ENCODE measurements at regions not wholly inside any gene's neighbourhood (a gene's known extent, or its start where the extent isn't known, plus 50 kb on each side); places are given as distances from the start of the nearest gene placed in this dataset.
"Not testable (repeated sequence)": the region's sequence is repeated elsewhere in the genome, so short reads cannot be mapped to it uniquely, and the experiment has no call there.

DNA sequence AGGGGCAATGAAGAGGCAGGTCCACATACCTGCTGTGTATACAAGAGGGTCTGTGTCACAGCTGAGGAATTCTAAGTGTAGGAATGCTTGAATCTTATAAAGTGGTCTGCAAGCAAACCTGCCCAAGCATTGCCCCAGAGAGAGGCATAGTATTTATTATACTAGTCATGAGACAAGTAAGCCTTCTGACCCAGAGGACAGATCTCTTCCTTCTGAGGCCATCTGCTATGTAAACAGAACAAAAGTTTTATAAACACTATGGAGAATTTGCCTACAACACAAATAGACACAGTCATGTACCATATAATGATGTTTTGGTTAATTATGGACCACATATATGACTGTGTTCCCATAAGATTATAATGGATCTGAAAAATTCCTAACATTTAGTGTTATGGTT, 388.2 kb downstream of the NEBL start:
- no peak overlapping the region for H3K4me3 ChIP-seq (ENCODE audit: extremely low read depth, insufficient read depth, low read length, poor library complexity, severe bottlenecking)
- no peaks in the 10 kb centered on the region for H3K36me3 ChIP-seq (ENCODE audit: control insufficient read depth, insufficient read depth, low read length)
- H3K9me3 ChIP-seq (ENCODE audit: control insufficient read depth, low read length) = no peaks in the 10 kb centered on the region
- H3K4me1 ChIP-seq (ENCODE audit: control insufficient read depth, insufficient read depth, low read length, poor library complexity, severe bottlenecking) = no peaks in the 10 kb centered on the region
- no peak overlapping the region for H3K27ac ChIP-seq (ENCODE audit: low read depth, low read length, severe bottlenecking)

- Histone ChIP-seq H3K27ac (ENCODE audit: low read depth, low read length, severe bottlenecking) (no peak overlapping the region), H3K36me3 (ENCODE audit: control insufficient read depth, insufficient read depth, low read length) (no peaks in the 10 kb centered on the region), H3K4me1 (ENCODE audit: control insufficient read depth, insufficient read depth, low read length, poor library complexity, severe bottlenecking) (no peaks in the 10 kb centered on the region), H3K9me3 (ENCODE audit: control insufficient read depth, low read length) (no peaks in the 10 kb centered on the region), H3K4me3 (ENCODE audit: extremely low read depth, insufficient read depth, low read length, poor library complexity, severe bottlenecking) (no peak overlapping the region)
- WGBS, 2 experiments (ENCODE audit: insufficient coverage in 2 of 2) = 88 to 89% methylated on average over 2 of the region's 5 CpGs
Observed at GRCh38 chr10:20502903-20503585, 394.1 kb downstream of the NEBL start.

GRCh38 chr10:20494474-20494873, 402.6 kb downstream of the NEBL start:
- H3K4me1 ChIP-seq (ENCODE audit: control insufficient read depth, insufficient read depth, low read length, poor library complexity, severe bottlenecking) = no peaks in the 10 kb centered on the region
- no peaks in the 10 kb centered on the region for H3K36me3 ChIP-seq (ENCODE audit: control insufficient read depth, insufficient read depth, low read length)
- no peaks in the 10 kb centered on the region for H3K9me3 ChIP-seq (ENCODE audit: control insufficient read depth, low read length)
- H3K4me3 ChIP-seq (ENCODE audit: extremely low read depth, insufficient read depth, low read length, poor library complexity, severe bottlenecking) = no peak overlapping the region
- H3K27ac ChIP-seq (ENCODE audit: low read depth, low read length, severe bottlenecking) = no peak overlapping the region
- WGBS, 2 experiments (ENCODE audit: insufficient coverage in 2 of 2) = no CpG with 5 or more reads among the region's 1 CpG

- no peak overlapping the region for H3K4me3 ChIP-seq (ENCODE audit: extremely low read depth, insufficient read depth, low read length, poor library complexity, severe bottlenecking)
- H3K9me3 ChIP-seq (ENCODE audit: control insufficient read depth, low read length) = no peaks in the 10 kb centered on the region
- no peaks in the 10 kb centered on the region for H3K4me1 ChIP-seq (ENCODE audit: control insufficient read depth, insufficient read depth, low read length, poor library complexity, severe bottlenecking)
- WGBS, 2 experiments (ENCODE audit: insufficient coverage in 2 of 2) = 75 to 80% methylated on average over 1 to 2 of the region's 2 CpGs
- H3K36me3 ChIP-seq (ENCODE audit: control insufficient read depth, insufficient read depth, low read length) = no peaks in the 10 kb centered on the region
- H3K27ac ChIP-seq (ENCODE audit: low read depth, low read length, severe bottlenecking) = no peak overlapping the region
Observed at GRCh38 chr10:20492447-20492846, 404.7 kb downstream of the NEBL start.

GRCh38 chr10:20489961-20490360, 407.1 kb downstream of the NEBL start:
- H3K9me3 ChIP-seq (ENCODE audit: control insufficient read depth, low read length) = no peaks in the 10 kb centered on the region
- 80 to 90% methylated on average over 1 to 2 of the region's 4 CpGs for WGBS, 2 experiments (ENCODE audit: insufficient coverage in 2 of 2)
- H3K4me3 ChIP-seq (ENCODE audit: extremely low read depth, insufficient read depth, low read length, poor library complexity, severe bottlenecking) = no peak overlapping the region
- no peaks in the 10 kb centered on the region for H3K36me3 ChIP-seq (ENCODE audit: control insufficient read depth, insufficient read depth, low read length)
- H3K27ac ChIP-seq (ENCODE audit: low read depth, low read length, severe bottlenecking) = no peak overlapping the region
- no peaks in the 10 kb centered on the region for H3K4me1 ChIP-seq (ENCODE audit: control insufficient read depth, insufficient read depth, low read length, poor library complexity, severe bottlenecking)

- Histone ChIP-seq H3K4me1 (ENCODE audit: control insufficient read depth, insufficient read depth, low read length, poor library complexity, severe bottlenecking) (no peaks in the 10 kb centered on the region), H3K4me3 (ENCODE audit: extremely low read depth, insufficient read depth, low read length, poor library complexity, severe bottlenecking) (no peak overlapping the region), H3K9me3 (ENCODE audit: control insufficient read depth, low read length) (no peaks in the 10 kb centered on the region), H3K27ac (ENCODE audit: low read depth, low read length, severe bottlenecking) (no peak overlapping the region), H3K36me3 (ENCODE audit: control insufficient read depth, insufficient read depth, low read length) (no peaks in the 10 kb centered on the region)
- WGBS, 2 experiments (ENCODE audit: insufficient coverage in 2 of 2) = 67 to 75% methylated on average over 1 of the region's 1 CpG
Observed at GRCh38 chr10:20486791-20487190, 410.3 kb downstream of the NEBL start.

GRCh38 chr10:20485554-20485953, 411.6 kb downstream of the NEBL start:
- no peaks in the 10 kb centered on the region for H3K4me1 ChIP-seq (ENCODE audit: control insufficient read depth, insufficient read depth, low read length, poor library complexity, severe bottlenecking)
- 94% methylated on average over 3 of the region's 3 CpGs; no CpG with 5 or more reads in 1 of the 2 experiments for WGBS, 2 experiments (ENCODE audit: insufficient coverage in 2 of 2)

DNA sequence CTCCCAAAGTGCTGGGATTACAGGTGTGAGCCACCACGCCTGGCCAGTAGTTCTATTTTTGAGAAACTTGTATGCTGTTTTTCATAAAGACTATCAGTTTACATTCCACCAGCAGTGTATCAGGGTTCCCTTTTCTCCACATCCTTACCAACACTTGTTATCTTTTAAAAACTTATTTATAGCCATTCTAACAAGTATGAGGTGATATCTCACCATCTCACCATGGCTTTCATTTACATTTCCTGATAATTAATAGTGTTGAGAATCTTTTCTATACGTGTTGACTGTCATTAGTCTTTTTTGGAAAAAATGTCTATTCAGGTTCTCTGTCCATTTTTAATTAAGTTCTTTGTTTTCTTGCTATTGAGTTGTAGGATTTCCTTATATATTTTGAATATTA, 416.1 kb downstream of the NEBL start:
- Histone ChIP-seq H3K36me3 (ENCODE audit: control insufficient read depth, insufficient read depth, low read length) (no peaks in the 10 kb centered on the region), H3K4me3 (ENCODE audit: extremely low read depth, insufficient read depth, low read length, poor library complexity, severe bottlenecking) (no peak overlapping the region), H3K4me1 (ENCODE audit: control insufficient read depth, insufficient read depth, low read length, poor library complexity, severe bottlenecking) (no peaks in the 10 kb centered on the region), H3K27ac (ENCODE audit: low read depth, low read length, severe bottlenecking) (no peak overlapping the region), H3K9me3 (ENCODE audit: control insufficient read depth, low read length) (no peaks in the 10 kb centered on the region)
- WGBS, 2 experiments (ENCODE audit: insufficient coverage in 2 of 2) = 88% methylated on average over 1 of the region's 2 CpGs; no CpG with 5 or more reads in 1 of the 2 experiments

More at GRCh38 chr10:20485554-20485953, 411.6 kb downstream of the NEBL start:
- H3K36me3 ChIP-seq (ENCODE audit: control insufficient read depth, insufficient read depth, low read length) = no peaks in the 10 kb centered on the region
- H3K27ac ChIP-seq (ENCODE audit: low read depth, low read length, severe bottlenecking) = no peak overlapping the region
- no peak overlapping the region for H3K4me3 ChIP-seq (ENCODE audit: extremely low read depth, insufficient read depth, low read length, poor library complexity, severe bottlenecking)
- no peaks in the 10 kb centered on the region for H3K9me3 ChIP-seq (ENCODE audit: control insufficient read depth, low read length)

DNA sequence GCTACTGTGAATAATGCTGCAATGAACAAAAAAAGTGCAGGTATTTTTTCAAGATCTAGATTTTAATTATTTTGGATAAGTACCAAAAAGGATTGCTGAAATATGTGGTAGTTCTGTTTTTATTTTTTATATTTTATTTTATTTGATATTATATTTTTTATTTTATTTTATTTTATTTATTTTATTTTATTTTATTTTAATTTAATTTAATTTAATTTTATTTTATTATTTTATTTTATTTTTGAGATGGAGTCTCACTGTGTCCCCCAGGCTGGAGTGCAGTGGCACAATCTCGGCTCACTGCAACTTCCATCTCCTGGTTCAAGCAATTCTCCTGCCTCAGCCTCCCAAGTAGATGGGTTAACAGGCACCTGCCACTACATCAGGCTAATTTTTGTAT, 416.5 kb downstream of the NEBL start:
- H3K9me3 ChIP-seq (ENCODE audit: control insufficient read depth, low read length); H3K36me3 ChIP-seq (ENCODE audit: control insufficient read depth, insufficient read depth, low read length); H3K4me3 ChIP-seq (ENCODE audit: extremely low read depth, insufficient read depth, low read length, poor library complexity, severe bottlenecking); H3K27ac ChIP-seq (ENCODE audit: low read depth, low read length, severe bottlenecking); H3K4me1 ChIP-seq (ENCODE audit: control insufficient read depth, insufficient read depth, low read length, poor library complexity, severe bottlenecking): not testable (repeated sequence)
- no CpG with 5 or more reads among the region's 1 CpG for WGBS, 2 experiments (ENCODE audit: insufficient coverage in 2 of 2)

DNA sequence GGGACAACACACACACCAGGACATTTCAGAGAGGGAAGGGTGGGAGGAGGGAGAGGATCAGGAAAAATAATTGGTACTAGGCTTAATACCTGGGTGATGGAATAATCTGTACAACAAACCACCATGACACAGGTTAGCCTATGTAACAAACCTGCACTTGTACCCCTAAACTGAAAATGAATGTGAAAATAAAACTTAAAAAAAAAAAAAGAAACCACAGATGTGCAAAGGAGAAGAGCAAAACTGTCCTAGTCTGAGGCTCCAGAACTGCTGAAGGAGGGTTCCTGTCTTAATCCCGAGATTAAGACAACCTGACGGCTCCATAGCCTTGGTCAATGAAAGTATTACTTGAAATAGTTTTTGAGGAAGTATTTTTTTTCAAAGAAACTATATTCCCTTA, 423.0 kb downstream of the NEBL start:
- no peaks in the 10 kb centered on the region for H3K9me3 ChIP-seq (ENCODE audit: control insufficient read depth, low read length)
- 100% methylated on average over 1 of the region's 2 CpGs; no CpG with 5 or more reads in 1 of the 2 experiments for WGBS, 2 experiments (ENCODE audit: insufficient coverage in 2 of 2)

DNA sequence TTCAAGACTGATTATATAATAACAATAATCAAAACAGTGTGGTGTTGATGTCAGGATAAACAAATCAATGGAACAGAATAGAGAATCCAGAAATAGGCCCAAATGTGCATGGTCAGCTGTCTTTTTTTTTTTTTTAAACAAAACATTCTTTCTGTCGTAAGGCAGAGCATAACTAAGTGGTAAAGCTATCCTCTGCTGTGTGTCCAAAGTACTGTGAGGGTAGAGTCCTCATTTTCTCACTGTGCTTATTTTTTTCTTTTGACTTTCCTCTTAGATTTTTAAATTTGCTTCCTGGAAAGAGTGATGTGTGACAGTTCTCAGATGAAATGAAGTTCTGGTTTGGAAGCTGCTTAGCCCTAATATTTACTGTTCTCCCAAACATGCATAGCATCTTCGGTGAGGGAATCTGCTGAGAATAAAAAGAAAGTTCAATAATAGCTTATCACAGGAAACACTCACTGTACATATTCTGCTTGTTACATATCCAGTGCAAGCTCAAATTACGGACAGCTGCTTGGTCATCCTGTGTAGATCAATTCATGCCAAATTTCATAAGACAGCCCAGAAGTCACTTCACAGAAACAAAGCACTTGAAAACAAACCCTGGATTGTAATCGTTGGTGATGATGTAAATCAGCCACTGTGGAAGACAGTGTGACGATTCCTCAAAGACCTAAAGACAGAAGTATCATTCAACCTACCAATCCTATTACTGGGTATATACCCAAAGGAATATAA, 423.9 kb downstream of the NEBL start:
- Histone ChIP-seq H3K4me1 (ENCODE audit: control insufficient read depth, insufficient read depth, low read length, poor library complexity, severe bottlenecking) (no peaks in the 10 kb centered on the region), H3K27ac (ENCODE audit: low read depth, low read length, severe bottlenecking) (no peak overlapping the region), H3K4me3 (ENCODE audit: extremely low read depth, insufficient read depth, low read length, poor library complexity, severe bottlenecking) (no peak overlapping the region), H3K36me3 (ENCODE audit: control insufficient read depth, insufficient read depth, low read length) (no peaks in the 10 kb centered on the region), H3K9me3 (ENCODE audit: control insufficient read depth, low read length) (no peaks in the 10 kb centered on the region)
- WGBS, 2 experiments (ENCODE audit: insufficient coverage in 2 of 2) = 93 to 100% methylated on average over 1 to 3 of the region's 5 CpGs

More for the DNA sequence above, 423.0 kb downstream of the NEBL start:
- Histone ChIP-seq H3K4me3 (ENCODE audit: extremely low read depth, insufficient read depth, low read length, poor library complexity, severe bottlenecking) (no peak overlapping the region), H3K36me3 (ENCODE audit: control insufficient read depth, insufficient read depth, low read length) (no peaks in the 10 kb centered on the region), H3K27ac (ENCODE audit: low read depth, low read length, severe bottlenecking) (no peak overlapping the region), H3K4me1 (ENCODE audit: control insufficient read depth, insufficient read depth, low read length, poor library complexity, severe bottlenecking) (no peaks in the 10 kb centered on the region)
